BLaER1 (cell line): ENCODE measurements at regions not wholly inside any gene's neighbourhood (a gene's known extent, or its start where the extent isn't known, plus 50 kb on each side); places are given as distances from the start of the nearest gene placed in this dataset.

Experiments
- H3K27ac ChIP-seq: shearing (Covaris generic); formaldehyde crosslinking; 2 replicates; pipeline ENCODE4 v1.8.1; 2022
- H3K27me3 ChIP-seq: shearing (Covaris generic); formaldehyde crosslinking; 2 replicates; pipeline ENCODE4 v1.8.1; 2022
- H3K36me3 ChIP-seq: shearing (Covaris generic); formaldehyde crosslinking; 2 replicates; pipeline ENCODE4 v1.8.1; 2022
- H3K4me1 ChIP-seq: shearing (Covaris generic); formaldehyde crosslinking; 2 replicates; pipeline ENCODE4 v1.8.1; 2022
- H3K4me2 ChIP-seq: shearing (Covaris generic); formaldehyde crosslinking; 2 replicates; pipeline ENCODE4 v1.8.1; 2022
- H3K4me3 ChIP-seq: shearing (Covaris generic); formaldehyde crosslinking; 2 replicates; pipeline ENCODE4 v1.8.1; 2022
- H3K9ac ChIP-seq: shearing (Covaris generic); formaldehyde crosslinking; 2 replicates; pipeline ENCODE4 v1.8.1; 2022
- H3K9me3 ChIP-seq: shearing (Covaris generic); formaldehyde crosslinking; 2 replicates; pipeline ENCODE4 v1.8.1; 2022
- H4K20me1 ChIP-seq: shearing (Covaris generic); formaldehyde crosslinking; 2 replicates; pipeline ENCODE4 v1.8.1; 2022
- Cebpa-rat ChIP-seq: shearing (Covaris generic); IDR thresholded peaks from 2 replicates; pipeline ENCODE4 v1.8.1; 2022

- Histone ChIP-seq H3K27me3 (no peaks in the 10 kb centered on the region), H3K4me3 (no peak overlapping the region), H3K9ac (no peak overlapping the region), H3K4me2 (no peak overlapping the region), H4K20me1 (no peaks in the 10 kb centered on the region), H3K36me3 (no peaks in the 10 kb centered on the region), H3K27ac (no peak overlapping the region), H3K4me1 (no peaks in the 10 kb centered on the region), H3K9me3 (no peaks in the 10 kb centered on the region)
- TF ChIP-seq Cebpa-rat = no peak
Observed at GRCh38 chr13:90389537-90389936, 958.0 kb upstream of the MIR17HG start.

DNA sequence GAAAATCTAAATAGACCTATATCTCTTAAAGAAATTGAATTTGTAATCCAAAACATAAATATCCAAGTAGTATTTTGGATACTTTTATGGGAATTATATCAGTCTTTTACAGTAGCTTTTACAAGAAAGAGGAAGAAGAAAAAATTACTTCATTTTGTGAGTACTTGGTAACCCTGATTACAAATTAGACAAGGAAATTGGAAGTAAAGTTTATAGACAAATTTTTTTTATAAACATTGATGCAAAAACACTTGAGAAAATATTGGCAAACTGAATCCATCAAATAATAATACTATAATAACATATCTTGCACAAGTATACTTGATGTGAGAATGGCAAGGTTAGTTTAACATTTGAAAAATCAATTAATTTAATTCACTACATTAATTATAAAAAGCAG lies 954.1 kb upstream of the MIR17HG start:
- no peak overlapping the region for H3K9ac ChIP-seq
- H3K27me3 ChIP-seq = no peaks in the 10 kb centered on the region
- no peaks in the 10 kb centered on the region for H3K9me3 ChIP-seq
- H3K4me3 ChIP-seq = no peak overlapping the region
- no peaks in the 10 kb centered on the region for H3K4me1 ChIP-seq
- H3K4me2 ChIP-seq = no peak overlapping the region
- H3K27ac ChIP-seq = no peak overlapping the region
- no peaks in the 10 kb centered on the region for H4K20me1 ChIP-seq
- H3K36me3 ChIP-seq = no peaks in the 10 kb centered on the region
- no peak for TF ChIP-seq Cebpa-rat

GRCh38 chr13:90395348-90395747 lies 952.1 kb upstream of the MIR17HG start:
- no peaks in the 10 kb centered on the region for H3K27me3 ChIP-seq
- no peak overlapping the region for H3K4me2 ChIP-seq
- no peaks in the 10 kb centered on the region for H3K9me3 ChIP-seq
- H3K4me3 ChIP-seq = no peak overlapping the region
- no peaks in the 10 kb centered on the region for H3K36me3 ChIP-seq
- H3K9ac ChIP-seq = no peak overlapping the region
- no peak for TF ChIP-seq Cebpa-rat
- no peak overlapping the region for H3K27ac ChIP-seq
- no peaks in the 10 kb centered on the region for H4K20me1 ChIP-seq
- no peaks in the 10 kb centered on the region for H3K4me1 ChIP-seq

GRCh38 chr13:90395846-90396245 lies 951.6 kb upstream of the MIR17HG start:
- no peaks in the 10 kb centered on the region for H4K20me1 ChIP-seq
- no peaks in the 10 kb centered on the region for H3K36me3 ChIP-seq
- no peak for TF ChIP-seq Cebpa-rat
- no peak overlapping the region for H3K27ac ChIP-seq
- no peak overlapping the region for H3K9ac ChIP-seq
- H3K9me3 ChIP-seq = no peaks in the 10 kb centered on the region
- no peak overlapping the region for H3K4me2 ChIP-seq
- H3K4me3 ChIP-seq = no peak overlapping the region
- H3K4me1 ChIP-seq = no peaks in the 10 kb centered on the region
- no peaks in the 10 kb centered on the region for H3K27me3 ChIP-seq

DNA sequence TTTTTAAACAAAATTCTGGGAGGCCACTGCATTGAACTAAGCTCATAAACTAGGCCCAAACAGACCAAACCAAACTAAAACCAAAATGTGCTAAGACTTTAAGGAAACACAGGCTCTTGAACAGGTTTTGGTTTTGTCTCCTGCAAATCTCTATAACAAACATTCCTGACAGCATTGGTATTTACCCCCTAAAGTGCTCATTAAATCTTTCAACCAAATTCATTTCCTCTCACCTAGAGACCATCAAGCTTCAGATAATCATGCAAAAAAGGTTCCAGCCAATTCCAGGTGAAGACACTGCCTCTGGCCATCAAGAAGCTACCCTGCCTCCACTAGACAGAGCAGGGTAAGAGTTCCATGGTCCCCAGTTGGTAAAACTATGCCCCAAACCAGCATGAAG lies 951.2 kb upstream of the MIR17HG start:
- Histone ChIP-seq H4K20me1 (no peaks in the 10 kb centered on the region), H3K27ac (no peak overlapping the region), H3K9me3 (no peaks in the 10 kb centered on the region), H3K4me3 (no peak overlapping the region), H3K4me2 (no peak overlapping the region), H3K9ac (no peak overlapping the region), H3K4me1 (no peaks in the 10 kb centered on the region), H3K27me3 (no peaks in the 10 kb centered on the region), H3K36me3 (no peaks in the 10 kb centered on the region)
- no peak for TF ChIP-seq Cebpa-rat

DNA sequence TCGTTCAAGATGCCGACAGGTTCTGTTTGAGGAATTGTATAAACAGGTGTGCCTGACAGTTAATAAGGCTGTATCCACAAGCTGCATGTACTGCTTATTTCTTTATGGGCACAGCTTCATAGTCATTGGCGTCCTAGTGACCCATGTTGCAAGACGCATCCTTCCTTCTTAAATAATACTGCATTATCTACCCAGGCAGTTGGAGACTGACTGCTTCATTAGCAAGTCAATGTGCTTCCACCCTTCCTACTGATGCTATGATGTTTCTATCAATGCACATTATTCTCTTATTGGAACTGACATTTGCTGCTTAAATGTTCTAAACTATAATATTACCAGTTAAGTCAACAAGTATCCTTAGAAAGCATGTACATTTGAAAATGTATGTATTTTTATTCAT lies 950.0 kb upstream of the MIR17HG start:
- no peaks in the 10 kb centered on the region for H3K9me3 ChIP-seq
- TF ChIP-seq Cebpa-rat = no peak
- H3K4me3 ChIP-seq = no peak overlapping the region
- H3K4me2 ChIP-seq = no peak overlapping the region
- H3K27ac ChIP-seq = no peak overlapping the region
- no peak overlapping the region for H3K9ac ChIP-seq
- no peaks in the 10 kb centered on the region for H3K4me1 ChIP-seq
- no peaks in the 10 kb centered on the region for H3K27me3 ChIP-seq
- H3K36me3 ChIP-seq = no peaks in the 10 kb centered on the region
- no peaks in the 10 kb centered on the region for H4K20me1 ChIP-seq

DNA sequence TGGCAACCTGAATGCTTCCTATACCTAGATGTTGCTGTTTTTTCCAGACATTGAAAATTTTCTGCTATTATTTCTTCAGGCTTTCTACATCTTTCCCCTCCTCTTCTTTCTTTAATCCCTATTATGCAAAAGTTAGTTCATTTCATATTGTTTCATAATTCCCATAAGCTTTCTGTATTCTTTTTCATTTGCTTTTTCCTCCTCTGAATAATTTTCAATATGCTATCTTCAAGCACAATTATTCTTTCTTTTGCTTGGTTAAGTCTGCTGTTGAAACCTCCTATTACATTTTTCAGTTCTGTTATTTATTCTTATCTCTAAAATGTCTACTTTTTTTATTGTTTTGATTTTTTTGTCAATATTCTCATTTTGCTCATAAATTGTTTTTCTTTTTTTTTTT lies 947.1 kb upstream of the MIR17HG start:
- Histone ChIP-seq H3K36me3 (no peaks in the 10 kb centered on the region), H3K4me3 (no peak overlapping the region), H3K9ac (no peak overlapping the region), H4K20me1 (no peaks in the 10 kb centered on the region), H3K27me3 (no peaks in the 10 kb centered on the region), H3K9me3 (peaks cover 15% of the 10 kb centered on the region), H3K4me1 (no peaks in the 10 kb centered on the region), H3K27ac (no peak overlapping the region), H3K4me2 (no peak overlapping the region)
- TF ChIP-seq Cebpa-rat = no peak

GRCh38 chr13:90401150-90401549 lies 946.3 kb upstream of the MIR17HG start:
- no peak overlapping the region for H3K9ac ChIP-seq
- peaks cover 15% of the 10 kb centered on the region for H3K9me3 ChIP-seq
- H3K36me3 ChIP-seq = no peaks in the 10 kb centered on the region
- H4K20me1 ChIP-seq = no peaks in the 10 kb centered on the region
- H3K4me1 ChIP-seq = no peaks in the 10 kb centered on the region
- H3K4me3 ChIP-seq = no peak overlapping the region
- TF ChIP-seq Cebpa-rat = no peak
- H3K4me2 ChIP-seq = no peak overlapping the region
- no peaks in the 10 kb centered on the region for H3K27me3 ChIP-seq
- H3K27ac ChIP-seq = no peak overlapping the region

DNA sequence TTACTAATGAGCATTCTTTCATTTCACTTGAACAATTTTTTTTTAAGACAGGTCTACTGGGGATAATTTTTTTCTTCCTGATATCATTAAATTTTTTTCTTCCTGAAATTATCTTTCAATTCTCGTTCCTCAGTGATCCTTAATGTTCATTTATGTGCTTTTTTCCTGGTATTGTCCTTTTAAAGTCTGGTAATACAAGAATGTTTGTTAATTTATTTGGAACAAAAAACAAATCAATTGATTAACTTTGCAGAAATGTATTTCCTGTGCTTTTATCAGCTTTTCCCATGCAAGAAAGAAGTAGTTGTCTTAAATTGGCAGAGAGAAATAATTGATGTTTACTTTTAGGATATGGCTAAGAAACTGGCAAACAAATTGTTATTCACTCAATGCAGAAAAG lies 945.4 kb upstream of the MIR17HG start:
- H4K20me1 ChIP-seq = no peaks in the 10 kb centered on the region
- H3K9me3 ChIP-seq = peaks cover 15% of the 10 kb centered on the region
- no peak overlapping the region for H3K4me2 ChIP-seq
- no peaks in the 10 kb centered on the region for H3K27me3 ChIP-seq
- H3K36me3 ChIP-seq = no peaks in the 10 kb centered on the region
- TF ChIP-seq Cebpa-rat = no peak
- no peak overlapping the region for H3K27ac ChIP-seq
- H3K9ac ChIP-seq = no peak overlapping the region
- H3K4me3 ChIP-seq = no peak overlapping the region
- no peaks in the 10 kb centered on the region for H3K4me1 ChIP-seq

DNA sequence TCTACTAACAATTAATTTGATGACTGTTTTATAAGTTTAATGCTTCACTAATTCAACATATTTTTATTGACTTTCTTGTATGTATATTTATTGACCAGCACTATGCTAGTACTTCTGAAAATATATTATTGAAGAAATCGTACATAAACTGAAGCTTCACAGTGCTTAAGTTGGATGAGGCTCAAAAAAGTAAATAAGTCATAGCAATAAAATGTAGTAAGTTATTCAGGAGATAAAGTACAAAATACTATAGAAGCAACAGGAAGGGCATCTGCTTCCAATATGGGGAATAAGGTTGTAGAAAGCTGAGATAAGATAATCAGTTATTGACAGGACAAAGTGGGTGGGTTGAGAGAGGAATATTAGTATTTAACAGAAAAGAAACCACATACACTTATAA lies 944.9 kb upstream of the MIR17HG start:
- Histone ChIP-seq H3K4me3 (no peak overlapping the region), H3K27me3 (no peaks in the 10 kb centered on the region), H4K20me1 (no peaks in the 10 kb centered on the region), H3K9ac (no peak overlapping the region), H3K36me3 (no peaks in the 10 kb centered on the region), H3K4me2 (no peak overlapping the region), H3K9me3 (peaks cover 15% of the 10 kb centered on the region), H3K27ac (no peak overlapping the region), H3K4me1 (no peaks in the 10 kb centered on the region)
- TF ChIP-seq Cebpa-rat = no peak

DNA sequence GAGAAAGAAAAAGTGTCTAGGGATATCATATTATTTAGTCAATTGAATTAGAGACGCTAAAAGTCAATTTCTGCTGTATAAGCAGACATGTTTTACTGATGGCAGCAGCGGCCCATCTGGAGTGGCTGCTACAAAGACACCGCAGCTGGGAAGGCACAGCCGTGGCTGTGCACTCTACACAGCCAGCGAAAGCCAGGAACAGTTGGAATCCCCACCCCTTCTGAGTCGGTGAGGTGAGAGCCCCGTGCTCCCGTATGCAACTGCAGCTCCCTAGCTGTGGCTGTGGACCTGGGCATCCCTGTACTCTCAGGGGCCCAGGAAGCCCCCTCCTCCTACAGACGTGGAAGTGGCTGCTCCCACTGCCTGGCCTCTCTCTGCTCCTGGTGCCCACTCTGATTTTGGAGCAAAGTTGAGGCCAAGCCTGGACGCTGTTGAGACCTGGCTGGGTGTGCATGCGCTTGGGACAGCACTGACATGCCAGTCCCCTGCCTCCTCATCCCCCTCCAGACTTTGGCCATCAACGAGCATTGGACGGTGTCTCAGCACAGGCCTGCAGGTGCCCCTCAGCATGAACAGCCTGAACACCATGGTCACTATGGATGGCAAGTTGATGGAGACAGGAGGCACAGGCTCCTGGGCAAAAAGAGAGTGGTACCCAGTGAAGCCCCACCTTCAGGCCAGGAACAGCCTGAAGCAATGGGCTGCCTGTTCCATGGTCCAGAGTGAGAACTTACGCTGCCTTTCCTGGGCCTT lies 944.0 kb upstream of the MIR17HG start:
- Histone ChIP-seq H3K4me3 (no peak overlapping the region), H3K4me2 (no peak overlapping the region), H3K9me3 (peaks cover 15% of the 10 kb centered on the region), H3K27me3 (no peaks in the 10 kb centered on the region), H3K36me3 (no peaks in the 10 kb centered on the region), H3K4me1 (no peaks in the 10 kb centered on the region), H4K20me1 (no peaks in the 10 kb centered on the region), H3K27ac (no peak overlapping the region), H3K9ac (no peak overlapping the region)
- TF ChIP-seq Cebpa-rat = no peak
